ENCODE measurements at regions not wholly inside any gene's neighbourhood (a gene's known extent, or its start where the extent isn't known, plus 50 kb on each side); places are given as distances from the start of the nearest gene placed in this dataset.

- TF ChIP-seq POLR2AphosphoS5 (IDR thresholded peaks at IDR 0.05; ENCODE audit: low read depth, low read length): no peak
- no peak for TF ChIP-seq SIN3A (IDR thresholded peaks at IDR 0.05; ENCODE audit: borderline replicate concordance, insufficient read depth, low read length)
- TF ChIP-seq FOXP2 (optimal IDR thresholded peaks at IDR 0.05; ENCODE audit: borderline replicate concordance, extremely low read depth, extremely low read length, insufficient read depth): no peak
- no peak for TF ChIP-seq TAF1 (IDR thresholded peaks at IDR 0.05; ENCODE audit: borderline replicate concordance, insufficient read depth, low read length)
- TF ChIP-seq REST (IDR thresholded peaks at IDR 0.05; ENCODE audit: insufficient read depth in 1 of 2, low read depth in 2 of 2, low read length in 2 of 2): no peak
These were observed 163.3 kb downstream of the ARRDC4 start for GRCh38 chr15:98123834-98124233.

GRCh38 chr15:98124581-98124980 is 164.1 kb downstream of the ARRDC4 start:
- TF ChIP-seq REST (IDR thresholded peaks at IDR 0.05; ENCODE audit: insufficient read depth in 1 of 2, low read depth in 2 of 2, low read length in 2 of 2) (no peak), FOXP2 (optimal IDR thresholded peaks at IDR 0.05; ENCODE audit: borderline replicate concordance, extremely low read depth, extremely low read length, insufficient read depth) (no peak)

- TF ChIP-seq SIN3A (IDR thresholded peaks at IDR 0.05; ENCODE audit: borderline replicate concordance, insufficient read depth, low read length) (no peak), REST (IDR thresholded peaks at IDR 0.05; ENCODE audit: insufficient read depth in 1 of 2, low read depth in 2 of 2, low read length in 2 of 2) (no peak), POLR2AphosphoS5 (IDR thresholded peaks at IDR 0.05; ENCODE audit: low read depth, low read length) (no peak), TAF1 (IDR thresholded peaks at IDR 0.05; ENCODE audit: borderline replicate concordance, insufficient read depth, low read length) (no peak), FOXP2 (optimal IDR thresholded peaks at IDR 0.05; ENCODE audit: borderline replicate concordance, extremely low read depth, extremely low read length, insufficient read depth) (no peak)
These were observed 166.0 kb downstream of the ARRDC4 start for GRCh38 chr15:98126326-98127085.

- TF ChIP-seq REST (IDR thresholded peaks at IDR 0.05; ENCODE audit: insufficient read depth in 1 of 2, low read depth in 2 of 2, low read length in 2 of 2): no peak
These were observed 167.1 kb downstream of the ARRDC4 start for GRCh38 chr15:98127586-98127985.

GRCh38 chr15:98131924-98132323 is 171.4 kb downstream of the ARRDC4 start:
- no peak for TF ChIP-seq SIN3A (IDR thresholded peaks at IDR 0.05; ENCODE audit: borderline replicate concordance, insufficient read depth, low read length)
- no peak for TF ChIP-seq POLR2AphosphoS5 (IDR thresholded peaks at IDR 0.05; ENCODE audit: low read depth, low read length)
- TF ChIP-seq TAF1 (IDR thresholded peaks at IDR 0.05; ENCODE audit: borderline replicate concordance, insufficient read depth, low read length): no peak
- no peak for TF ChIP-seq FOXP2 (optimal IDR thresholded peaks at IDR 0.05; ENCODE audit: borderline replicate concordance, extremely low read depth, extremely low read length, insufficient read depth)
- TF ChIP-seq REST (IDR thresholded peaks at IDR 0.05; ENCODE audit: insufficient read depth in 1 of 2, low read depth in 2 of 2, low read length in 2 of 2): no peak

All from PFSK-1 (cell line).